Endothelial cell of umbilical vein (primary cell): ENCODE measurements at regions not wholly inside any gene's neighbourhood (a gene's known extent, or its start where the extent isn't known, plus 50 kb on each side); places are given as distances from the start of the nearest gene placed in this dataset.

ENCODE experiments used
- BruUV-seq: library from RNA; stranded (reverse); fragments of 400-500 nt; replicated peaks from 2 replicates; lab custom pipeline; 2021; lab: Mats Ljungman, UMichigan
- CTCF ChIA-PET: fragments of 300-600, 350-600 bp; sonication (Branson Sonifier 250); formaldehyde crosslinking; loops from one replicate; lab custom pipeline; 2021; ENCODE audit warnings: antibody characterized with exemption, inconsistent platforms; lab: Charles Lee
- POLR2A ChIA-PET: fragments of 300-600, 350-600 bp; sonication (Branson Sonifier 250); formaldehyde crosslinking; loops from one replicate; lab custom pipeline; 2021; ENCODE audit warnings: antibody characterized with exemption, inconsistent platforms; lab: Charles Lee
- DNase-seq: peaks from one replicate; pipeline ENCODE4 v3.0.0-alpha.2; 2011; ENCODE audit warnings: low read depth, low spot score
- FAIRE-seq: peaks from 2 replicates; lab custom pipeline; 2011; peaks lifted over from hg19 to GRCh38; lab: Jason Lieb, UNC
- H2AFZ ChIP-seq: 2 replicates; pipeline ENCODE4 v1.6.0; 2012; ENCODE audit warnings: low read depth, low read length, control low read depth, inconsistent platforms
- H3K27ac ChIP-seq: 2 replicates; pipeline ENCODE4 v1.5.1; 2011; ENCODE audit warnings: low read depth, mild to moderate bottlenecking, control low read depth, low read length, moderate library complexity; ENCODE audit not compliant: insufficient read depth
- H3K27me3 ChIP-seq, 2 experiments: 2 replicates each; pipeline versions ENCODE4 v1.6.0 to v1.6.1; 2011; ENCODE audit warnings: low read length in 2 of 2, mixed read lengths in 1 of 2; ENCODE audit not compliant: control insufficient read depth in 2 of 2, insufficient read depth in 2 of 2
- H3K36me3 ChIP-seq, 2 experiments: 2 replicates in 1 of 2; 3 replicates in 1 of 2; pipeline ENCODE4 v1.5.1; 2011; ENCODE audit warnings: low read length in 2 of 2, mild to moderate bottlenecking in 1 of 2, moderate library complexity in 1 of 2; ENCODE audit not compliant: control insufficient read depth in 2 of 2, insufficient read depth in 2 of 2; ENCODE audit errors: extremely low read depth in 1 of 2
- H3K4me1 ChIP-seq: 3 replicates; pipeline ENCODE4 v1.5.1; 2011; ENCODE audit warnings: mild to moderate bottlenecking, low read length; ENCODE audit not compliant: control insufficient read depth, insufficient read depth; ENCODE audit errors: extremely low read depth
- H3K4me2 ChIP-seq: 2 replicates; pipeline ENCODE4 v1.6.1; 2011; ENCODE audit warnings: low read length, control low read depth, mixed read lengths; ENCODE audit not compliant: insufficient read depth
- H3K4me3 ChIP-seq, 3 experiments: fragments of 200-600 bp in 1 of 3; sonication (generic), shearing (Covaris generic) in 1 of 3; replicated peaks in 1 of 3; 2 replicates each; pipeline ENCODE4 v1.5.1; 2011 to 2016; ENCODE audit warnings: control low read depth in 3 of 3, low read length in 3 of 3, mild to moderate bottlenecking in 2 of 3, inconsistent platforms in 1 of 3, low read depth in 1 of 3, moderate library complexity in 1 of 3; ENCODE audit not compliant: insufficient read depth in 1 of 3
- H3K79me2 ChIP-seq: 2 replicates; pipeline ENCODE4 v1.6.0; 2012; ENCODE audit warnings: low read length, inconsistent platforms; ENCODE audit not compliant: control insufficient read depth, insufficient read depth
- H3K9ac ChIP-seq: replicated peaks from 2 replicates; pipeline ENCODE3; 2011; ENCODE audit warnings: low read length, control low read depth; ENCODE audit not compliant: insufficient read depth; ENCODE audit errors: extremely low read depth
- H3K9me1 ChIP-seq: replicated peaks from 3 replicates; pipeline ENCODE4 v1.6.0; 2011; ENCODE audit warnings: mild to moderate bottlenecking, low read length; ENCODE audit not compliant: control insufficient read depth, insufficient read depth; ENCODE audit errors: extremely low read depth
- H3K9me3 ChIP-seq: replicated peaks from 2 replicates; pipeline ENCODE4 v1.5.1; 2012; ENCODE audit warnings: low read length, inconsistent platforms; ENCODE audit not compliant: control insufficient read depth, insufficient read depth
- H4K20me1 ChIP-seq: replicated peaks from 2 replicates; pipeline ENCODE3; 2011; ENCODE audit warnings: mild to moderate bottlenecking, low read length; ENCODE audit not compliant: control insufficient read depth, insufficient read depth; ENCODE audit errors: extremely low read depth
- EZH2 ChIP-seq: IDR thresholded peaks from 2 replicates; pipeline ENCODE4 v1.6.1; 2012; ENCODE audit warnings: borderline replicate concordance, low read depth, mild to moderate bottlenecking, moderate library complexity, low read length, inconsistent platforms; ENCODE audit not compliant: severe bottlenecking
- FOS ChIP-seq: IDR thresholded peaks from 2 replicates; pipeline ENCODE4 v1.6.1; 2011; ENCODE audit warnings: mild to moderate bottlenecking, low read length, moderate library complexity, borderline replicate concordance; ENCODE audit not compliant: insufficient read depth
- GATA2 ChIP-seq: IDR thresholded peaks from 2 replicates; pipeline ENCODE4 v1.7.0; 2011; ENCODE audit warnings: low read depth, mild to moderate bottlenecking, moderate library complexity, mixed read lengths, low read length; ENCODE audit not compliant: insufficient read length, insufficient read depth
- JUN ChIP-seq: IDR thresholded peaks from 2 replicates; pipeline ENCODE4 v1.6.1; 2011; ENCODE audit warnings: borderline replicate concordance, low read depth; ENCODE audit not compliant: insufficient read length, insufficient read depth
- MYC ChIP-seq: IDR thresholded peaks from one replicate; pipeline ENCODE4 v1.6.1; 2011; ENCODE audit warnings: mild to moderate bottlenecking, low read depth, low read length
- POLR2A ChIP-seq: IDR thresholded peaks from 2 replicates; pipeline ENCODE4 v1.6.1; 2012; ENCODE audit warnings: low read depth, mild to moderate bottlenecking, control low read depth, low read length
- POLR2AphosphoS5 ChIP-seq: IDR thresholded peaks from 2 replicates; pipeline ENCODE4 v1.6.1; 2012; ENCODE audit warnings: low read depth, mild to moderate bottlenecking, control low read depth, low read length, moderate library complexity; ENCODE audit not compliant: insufficient read depth
- dilution Hi-C: fragments of 300-500 bp; cut with MboI; formaldehyde crosslinking; loops from one replicate; pipeline ENCODE4 v1.15.0; 2019; ENCODE audit warnings: low sequenced_read_pairs; ENCODE audit not compliant: extremely low pct_ligation_motif_present
- intact Hi-C: fragments of 100-400 bp; cut with micrococcal nuclease; formaldehyde crosslinking; loops from one replicate; pipeline ENCODE4 v1.10.0; 2022
- TF ChIP-seq, protein P1 (sequence below): IDR thresholded peaks from 2 replicates; pipeline ENCODE4 v1.6.1; 2011; ENCODE audit not compliant: insufficient read depth, insufficient read length
- TF ChIP-seq, protein P2 (sequence below), 2 donors: IDR thresholded peaks; 1 replicate in 1 of 2; 2 replicates in 1 of 2; pipeline ENCODE4 v1.5.1; 2011; ENCODE audit warnings: low read length in 2 of 2, mild to moderate bottlenecking in 2 of 2, moderate library complexity in 2 of 2, control low read depth in 1 of 2, inconsistent platforms in 1 of 2, low read depth in 1 of 2; ENCODE audit not compliant: insufficient read depth in 1 of 2; ENCODE audit errors: extremely low read depth in 1 of 2

DNA sequence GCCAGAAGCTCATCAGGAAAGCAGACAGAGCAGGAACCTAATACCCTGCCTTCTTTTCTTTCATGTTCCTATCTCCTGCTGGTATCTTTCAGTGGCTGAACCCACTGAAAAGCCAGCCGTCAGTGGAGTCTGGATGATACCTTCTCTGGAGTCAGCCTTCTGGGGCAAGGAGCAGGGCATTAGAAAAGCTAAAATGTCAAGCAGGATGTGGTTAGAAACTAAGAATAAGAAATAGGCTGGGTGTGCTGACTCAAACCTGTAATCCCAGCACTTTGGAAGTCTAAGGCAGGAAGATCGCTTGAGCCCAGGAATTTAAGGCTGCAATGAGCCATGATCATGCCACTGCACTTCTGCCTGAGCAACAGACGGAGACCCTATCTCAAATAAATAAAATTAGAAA, 642.0 kb upstream of the FSHR start:
- Histone ChIP-seq H3K9me1 (no peaks in the 10 kb centered on the region), H3K9me3 (peaks cover 2% of the 10 kb centered on the region), H3K4me2 (no peak overlapping the region), H3K4me1 (no peaks in the 10 kb centered on the region), H3K27ac (no peak overlapping the region), H3K4me3 (no peak overlapping the region), H3K79me2 (no peaks in the 10 kb centered on the region), H3K27me3 (no peaks in the 10 kb centered on the region), H3K9ac (no peak overlapping the region), H3K36me3 (no peaks in the 10 kb centered on the region), H4K20me1 (no peaks in the 10 kb centered on the region), H2AFZ (no peak overlapping the region)
- DNase-seq (no peak), FAIRE-seq (no peak)
- POLR2A ChIA-PET = no interaction called here
- dilution Hi-C loops = no loop called here
- CTCF ChIA-PET = no interaction called here
- BruUV-seq = no TSS peak
- no peak for TF ChIP-seq POLR2AphosphoS5
- TF ChIP-seq MYC = no peak
- no peak for TF ChIP-seq FOS
- no peak for TF ChIP-seq EZH2
- TF ChIP-seq POLR2A = no peak
- no peak for TF ChIP-seq JUN
- TF ChIP-seq, protein P1, sequence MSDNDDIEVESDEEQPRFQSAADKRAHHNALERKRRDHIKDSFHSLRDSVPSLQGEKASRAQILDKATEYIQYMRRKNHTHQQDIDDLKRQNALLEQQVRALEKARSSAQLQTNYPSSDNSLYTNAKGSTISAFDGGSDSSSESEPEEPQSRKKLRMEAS = no peak
- TF ChIP-seq GATA2 = no peak
- TF ChIP-seq, protein P2, sequence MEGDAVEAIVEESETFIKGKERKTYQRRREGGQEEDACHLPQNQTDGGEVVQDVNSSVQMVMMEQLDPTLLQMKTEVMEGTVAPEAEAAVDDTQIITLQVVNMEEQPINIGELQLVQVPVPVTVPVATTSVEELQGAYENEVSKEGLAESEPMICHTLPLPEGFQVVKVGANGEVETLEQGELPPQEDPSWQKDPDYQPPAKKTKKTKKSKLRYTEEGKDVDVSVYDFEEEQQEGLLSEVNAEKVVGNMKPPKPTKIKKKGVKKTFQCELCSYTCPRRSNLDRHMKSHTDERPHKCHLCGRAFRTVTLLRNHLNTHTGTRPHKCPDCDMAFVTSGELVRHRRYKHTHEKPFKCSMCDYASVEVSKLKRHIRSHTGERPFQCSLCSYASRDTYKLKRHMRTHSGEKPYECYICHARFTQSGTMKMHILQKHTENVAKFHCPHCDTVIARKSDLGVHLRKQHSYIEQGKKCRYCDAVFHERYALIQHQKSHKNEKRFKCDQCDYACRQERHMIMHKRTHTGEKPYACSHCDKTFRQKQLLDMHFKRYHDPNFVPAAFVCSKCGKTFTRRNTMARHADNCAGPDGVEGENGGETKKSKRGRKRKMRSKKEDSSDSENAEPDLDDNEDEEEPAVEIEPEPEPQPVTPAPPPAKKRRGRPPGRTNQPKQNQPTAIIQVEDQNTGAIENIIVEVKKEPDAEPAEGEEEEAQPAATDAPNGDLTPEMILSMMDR (IDR thresholded peaks at IDR 0.05; ENCODE audit: extremely low read depth in 1 of 2, insufficient read depth in 1 of 2, low read depth in 1 of 2, low read length in 2 of 2) = no peak
- intact Hi-C loops = no loop called here
